ENCODE measurements at regions not wholly inside any gene's neighbourhood (a gene's known extent, or its start where the extent isn't known, plus 50 kb on each side); places are given as distances from the start of the nearest gene placed in this dataset.

DNA sequence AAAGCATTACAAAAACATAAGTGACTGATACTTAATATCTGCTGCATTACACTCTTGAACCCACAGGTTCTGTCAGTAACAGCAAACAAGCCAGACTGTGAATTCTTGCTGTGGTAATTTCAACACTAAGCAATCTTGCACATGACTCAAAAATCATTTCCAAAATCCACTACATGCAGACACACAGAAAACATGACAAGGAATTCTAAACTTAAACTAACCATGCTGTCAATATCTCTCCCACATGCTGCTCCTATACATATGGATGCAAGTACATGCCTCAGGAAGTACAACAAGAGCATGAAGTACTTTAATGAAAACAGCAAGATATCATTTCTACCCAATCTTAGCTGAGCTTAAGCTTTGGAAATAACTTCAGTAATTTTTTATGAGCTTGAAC is 890.2 kb upstream of the KCND2 start:
- TF ChIP-seq POLR2A (IDR thresholded peaks at IDR 0.05), result no peak
- TF ChIP-seq, protein P1, sequence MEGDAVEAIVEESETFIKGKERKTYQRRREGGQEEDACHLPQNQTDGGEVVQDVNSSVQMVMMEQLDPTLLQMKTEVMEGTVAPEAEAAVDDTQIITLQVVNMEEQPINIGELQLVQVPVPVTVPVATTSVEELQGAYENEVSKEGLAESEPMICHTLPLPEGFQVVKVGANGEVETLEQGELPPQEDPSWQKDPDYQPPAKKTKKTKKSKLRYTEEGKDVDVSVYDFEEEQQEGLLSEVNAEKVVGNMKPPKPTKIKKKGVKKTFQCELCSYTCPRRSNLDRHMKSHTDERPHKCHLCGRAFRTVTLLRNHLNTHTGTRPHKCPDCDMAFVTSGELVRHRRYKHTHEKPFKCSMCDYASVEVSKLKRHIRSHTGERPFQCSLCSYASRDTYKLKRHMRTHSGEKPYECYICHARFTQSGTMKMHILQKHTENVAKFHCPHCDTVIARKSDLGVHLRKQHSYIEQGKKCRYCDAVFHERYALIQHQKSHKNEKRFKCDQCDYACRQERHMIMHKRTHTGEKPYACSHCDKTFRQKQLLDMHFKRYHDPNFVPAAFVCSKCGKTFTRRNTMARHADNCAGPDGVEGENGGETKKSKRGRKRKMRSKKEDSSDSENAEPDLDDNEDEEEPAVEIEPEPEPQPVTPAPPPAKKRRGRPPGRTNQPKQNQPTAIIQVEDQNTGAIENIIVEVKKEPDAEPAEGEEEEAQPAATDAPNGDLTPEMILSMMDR (IDR thresholded peaks at IDR 0.05), result no peak

All from heart left ventricle (tissue), 13 donors.